Vagina (tissue), 2 donors: ENCODE measurements at regions not wholly inside any gene's neighbourhood (a gene's known extent, or its start where the extent isn't known, plus 50 kb on each side); places are given as distances from the start of the nearest gene placed in this dataset.

Experiments
- DNase-seq, 2 donors: peaks; one replicate each; pipeline ENCODE4 v3.0.0-alpha.2; 2017; ENCODE audit errors: extremely low spot score in 2 of 2
- H3K27ac ChIP-seq: fragments of 200-600 bp; sonication (generic); one replicate; pipeline ENCODE4 v1.5.1; 2019
- H3K27me3 ChIP-seq: fragments of 200-600 bp; sonication (generic); one replicate; pipeline ENCODE4 v1.5.1; 2019
- H3K36me3 ChIP-seq, 2 donors: fragments of 200-600 bp; sonication (generic); one replicate each; pipeline ENCODE4 v1.5.1; 2017 to 2019
- H3K4me1 ChIP-seq: fragments of 200-600 bp; sonication (generic); one replicate; pipeline ENCODE4 v1.5.1; 2019
- H3K4me3 ChIP-seq, 2 donors: fragments of 200-600 bp; sonication (generic); 1 replicate in 1 of 2; 2 replicates in 1 of 2; pipeline ENCODE4 v1.5.1; 2016 to 2019
- H3K9me3 ChIP-seq: fragments of 200-600 bp; sonication (generic); one replicate; pipeline ENCODE4 v1.5.1; 2019
- CTCF ChIP-seq, 3 experiments: fragments of 450-650 bp in 2 of 3; fragments of 200-600 bp in 1 of 3; sonication (generic) in 1 of 3; IDR thresholded peaks; one replicate each; pipeline ENCODE4 v1.5.1; 2017 to 2019; ENCODE audit warnings: antibody characterized with exemption in 3 of 3, mild to moderate bottlenecking in 2 of 3, moderate library complexity in 2 of 3
- POLR2A ChIP-seq, 2 donors: fragments of 450-650 bp; IDR thresholded peaks; one replicate each; pipeline ENCODE4 v1.6.1; 2017; ENCODE audit warnings: antibody characterized with exemption in 2 of 2, mild to moderate bottlenecking in 2 of 2, moderate library complexity in 2 of 2
- POLR2AphosphoS5 ChIP-seq, 2 donors: sonication (generic); formaldehyde crosslinking; IDR thresholded peaks; one replicate each; pipeline ENCODE4 v1.9.0; 2017; ENCODE audit warnings: antibody characterized with exemption in 2 of 2, mild to moderate bottlenecking in 2 of 2, low read depth in 1 of 2; ENCODE audit not compliant: insufficient read depth in 1 of 2
- intact Hi-C: fragments of 100-400 bp; cut with DNase I; formaldehyde crosslinking; loops from one replicate; pipeline ENCODE4 v1.15.1; 2023

GRCh38 chr1:222417264-222417663 lies 130.6 kb downstream of the HHIPL2 start:
- Histone ChIP-seq H3K4me3 (no peak overlapping the region), H3K9me3 (no peaks in the 10 kb centered on the region), H3K4me1 (no peaks in the 10 kb centered on the region), H3K36me3 (no peaks in the 10 kb centered on the region), H3K27me3 (no peaks in the 10 kb centered on the region), H3K27ac (no peak overlapping the region)
- no peak for DNase-seq
- no peak for TF ChIP-seq POLR2AphosphoS5 (IDR thresholded peaks at IDR 0.05; ENCODE audit: insufficient read depth in 1 of 2, low read depth in 1 of 2)
- no peak for TF ChIP-seq CTCF (IDR thresholded peaks at IDR 0.05)
- TF ChIP-seq POLR2A (IDR thresholded peaks at IDR 0.05): no peak
- intact Hi-C loops: no loop called here

- intact Hi-C loops: no loop called here
- TF ChIP-seq POLR2AphosphoS5 (IDR thresholded peaks at IDR 0.05; ENCODE audit: insufficient read depth in 1 of 2, low read depth in 1 of 2) (no peak), POLR2A (IDR thresholded peaks at IDR 0.05) (no peak), CTCF (IDR thresholded peaks at IDR 0.05) (no peak)
- Histone ChIP-seq H3K27me3 (no peaks in the 10 kb centered on the region), H3K9me3 (no peaks in the 10 kb centered on the region), H3K27ac (no peak overlapping the region), H3K4me3 (no peak overlapping the region), H3K4me1 (no peaks in the 10 kb centered on the region), H3K36me3 (no peaks in the 10 kb centered on the region)
- no peak for DNase-seq
Measured at GRCh38 chr1:222416001-222416791, 131.7 kb downstream of the HHIPL2 start.

GRCh38 chr1:222415441-222415840 lies 132.5 kb downstream of the HHIPL2 start:
- intact Hi-C loops: no loop called here
- TF ChIP-seq POLR2AphosphoS5 (IDR thresholded peaks at IDR 0.05; ENCODE audit: insufficient read depth in 1 of 2, low read depth in 1 of 2) (no peak), CTCF (IDR thresholded peaks at IDR 0.05) (no peak), POLR2A (IDR thresholded peaks at IDR 0.05) (no peak)
- Histone ChIP-seq H3K36me3 (no peaks in the 10 kb centered on the region), H3K4me1 (no peaks in the 10 kb centered on the region), H3K27ac (no peak overlapping the region), H3K4me3 (no peak overlapping the region), H3K9me3 (no peaks in the 10 kb centered on the region), H3K27me3 (no peaks in the 10 kb centered on the region)
- no peak for DNase-seq

GRCh38 chr1:222413991-222414549 lies 133.8 kb downstream of the HHIPL2 start:
- TF ChIP-seq POLR2A (IDR thresholded peaks at IDR 0.05): no peak
- no peaks in the 10 kb centered on the region for H3K27me3 ChIP-seq
- no peak overlapping the region for H3K4me3 ChIP-seq
- no peaks in the 10 kb centered on the region for H3K36me3 ChIP-seq
- H3K27ac ChIP-seq: no peak overlapping the region
- DNase-seq: no peak
- no peaks in the 10 kb centered on the region for H3K4me1 ChIP-seq
- intact Hi-C loops: no loop called here
- H3K9me3 ChIP-seq: no peaks in the 10 kb centered on the region

- no peak overlapping the region for H3K4me3 ChIP-seq
- H3K36me3 ChIP-seq: no peaks in the 10 kb centered on the region
- H3K4me1 ChIP-seq: no peaks in the 10 kb centered on the region
- DNase-seq: no peak
- no peak overlapping the region for H3K27ac ChIP-seq
- H3K27me3 ChIP-seq: no peaks in the 10 kb centered on the region
- H3K9me3 ChIP-seq: no peaks in the 10 kb centered on the region
- TF ChIP-seq CTCF (IDR thresholded peaks at IDR 0.05) (no peak), POLR2AphosphoS5 (IDR thresholded peaks at IDR 0.05; ENCODE audit: insufficient read depth in 1 of 2, low read depth in 1 of 2) (no peak), POLR2A (IDR thresholded peaks at IDR 0.05) (no peak)
- intact Hi-C loops: no loop called here
Measured at GRCh38 chr1:222413436-222413835, 134.5 kb downstream of the HHIPL2 start.
